ENCODE measurements at regions not wholly inside any gene's neighbourhood (a gene's known extent, or its start where the extent isn't known, plus 50 kb on each side); places are given as distances from the start of the nearest gene placed in this dataset.

DNA sequence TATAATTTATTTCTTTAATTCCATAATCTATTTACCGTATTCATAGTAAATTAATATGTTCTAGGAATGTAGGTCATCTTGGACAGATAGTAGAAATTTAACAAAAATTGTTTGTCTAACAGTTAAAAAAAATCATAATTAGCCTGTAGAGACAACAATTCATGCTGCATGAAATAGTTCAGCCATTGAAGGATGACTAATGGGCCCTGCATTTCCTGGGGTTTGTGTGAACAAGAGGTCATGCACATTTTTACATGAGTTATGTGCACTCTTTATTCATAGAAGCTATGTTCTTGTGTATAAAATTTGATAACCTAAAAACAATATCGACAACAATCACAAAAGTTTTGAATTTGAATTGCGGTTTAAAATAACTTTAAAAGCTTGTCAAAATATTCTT lies 1663.6 kb downstream of the SUCLG1 start:
- H3K4me3 ChIP-seq (ENCODE audit: low read depth, low read length), result no peak overlapping the region
- TF ChIP-seq, protein P1, sequence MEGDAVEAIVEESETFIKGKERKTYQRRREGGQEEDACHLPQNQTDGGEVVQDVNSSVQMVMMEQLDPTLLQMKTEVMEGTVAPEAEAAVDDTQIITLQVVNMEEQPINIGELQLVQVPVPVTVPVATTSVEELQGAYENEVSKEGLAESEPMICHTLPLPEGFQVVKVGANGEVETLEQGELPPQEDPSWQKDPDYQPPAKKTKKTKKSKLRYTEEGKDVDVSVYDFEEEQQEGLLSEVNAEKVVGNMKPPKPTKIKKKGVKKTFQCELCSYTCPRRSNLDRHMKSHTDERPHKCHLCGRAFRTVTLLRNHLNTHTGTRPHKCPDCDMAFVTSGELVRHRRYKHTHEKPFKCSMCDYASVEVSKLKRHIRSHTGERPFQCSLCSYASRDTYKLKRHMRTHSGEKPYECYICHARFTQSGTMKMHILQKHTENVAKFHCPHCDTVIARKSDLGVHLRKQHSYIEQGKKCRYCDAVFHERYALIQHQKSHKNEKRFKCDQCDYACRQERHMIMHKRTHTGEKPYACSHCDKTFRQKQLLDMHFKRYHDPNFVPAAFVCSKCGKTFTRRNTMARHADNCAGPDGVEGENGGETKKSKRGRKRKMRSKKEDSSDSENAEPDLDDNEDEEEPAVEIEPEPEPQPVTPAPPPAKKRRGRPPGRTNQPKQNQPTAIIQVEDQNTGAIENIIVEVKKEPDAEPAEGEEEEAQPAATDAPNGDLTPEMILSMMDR (IDR thresholded peaks at IDR 0.05; ENCODE audit: low read depth, low read length, missing control alignments), result no peak
- no peak for DNase-seq (ENCODE audit: low read depth)

DNA sequence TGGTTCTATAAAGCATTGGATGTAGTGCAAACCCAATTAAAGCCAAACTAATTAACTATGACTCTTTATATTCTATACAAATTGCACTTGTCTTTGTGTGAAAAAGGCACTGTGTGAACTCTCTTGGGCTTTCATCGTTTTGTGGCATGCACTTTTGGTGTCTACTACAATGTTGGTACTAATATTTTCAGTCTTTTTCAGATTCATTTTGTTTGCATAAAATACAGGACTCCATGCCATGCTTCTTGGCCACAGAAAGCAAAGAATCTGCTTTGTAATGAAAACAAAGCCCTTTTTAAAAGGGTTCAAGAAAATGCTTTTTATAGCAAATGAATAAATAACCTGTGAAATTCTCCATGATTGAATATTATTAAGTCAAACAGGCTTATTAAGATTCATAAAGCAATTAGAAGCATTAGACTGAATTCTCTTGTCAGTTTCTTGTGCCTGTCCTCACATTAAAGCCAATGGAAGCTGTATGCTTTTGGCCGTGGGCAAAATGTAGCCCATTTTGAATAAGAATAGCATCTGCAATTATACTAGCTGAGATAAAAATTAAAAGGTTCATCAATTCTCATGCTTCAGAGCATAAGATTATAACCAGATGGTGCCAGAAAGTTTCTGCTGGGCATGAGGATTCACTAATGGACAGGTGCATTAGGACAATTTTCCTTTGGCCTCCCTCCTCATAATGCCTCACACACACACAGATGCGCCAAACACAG lies 1665.2 kb downstream of the SUCLG1 start:
- H3K4me3 ChIP-seq (ENCODE audit: low read depth, low read length), result no peak overlapping the region
- no peak for DNase-seq (ENCODE audit: low read depth)
- TF ChIP-seq, protein P1 (IDR thresholded peaks at IDR 0.05; ENCODE audit: low read depth, low read length, missing control alignments), result no peak

DNA sequence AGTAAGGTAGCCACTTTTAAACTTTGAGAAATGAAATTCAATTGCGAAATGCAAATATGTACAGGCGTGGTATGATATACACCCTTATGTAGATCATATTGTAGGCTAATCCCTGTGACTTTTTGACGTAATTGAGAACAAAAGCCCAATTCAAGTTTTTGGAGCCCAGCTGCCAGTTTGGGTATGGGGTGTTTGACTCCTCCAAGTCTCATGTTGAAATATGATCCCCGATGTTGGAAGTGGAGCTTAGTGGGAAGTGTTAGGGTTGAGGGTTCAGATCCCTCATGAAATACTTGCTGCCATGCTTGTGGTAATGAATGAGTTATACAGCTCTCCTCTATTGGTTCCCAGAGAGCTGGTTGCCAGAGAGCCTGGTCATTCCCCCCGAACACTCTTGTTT lies 1666.8 kb downstream of the SUCLG1 start:
- TF ChIP-seq, protein P1 (IDR thresholded peaks at IDR 0.05; ENCODE audit: low read depth, low read length, missing control alignments), result no peak
- H3K4me3 ChIP-seq (ENCODE audit: low read depth, low read length), result no peak overlapping the region
- no peak for DNase-seq (ENCODE audit: low read depth)

DNA sequence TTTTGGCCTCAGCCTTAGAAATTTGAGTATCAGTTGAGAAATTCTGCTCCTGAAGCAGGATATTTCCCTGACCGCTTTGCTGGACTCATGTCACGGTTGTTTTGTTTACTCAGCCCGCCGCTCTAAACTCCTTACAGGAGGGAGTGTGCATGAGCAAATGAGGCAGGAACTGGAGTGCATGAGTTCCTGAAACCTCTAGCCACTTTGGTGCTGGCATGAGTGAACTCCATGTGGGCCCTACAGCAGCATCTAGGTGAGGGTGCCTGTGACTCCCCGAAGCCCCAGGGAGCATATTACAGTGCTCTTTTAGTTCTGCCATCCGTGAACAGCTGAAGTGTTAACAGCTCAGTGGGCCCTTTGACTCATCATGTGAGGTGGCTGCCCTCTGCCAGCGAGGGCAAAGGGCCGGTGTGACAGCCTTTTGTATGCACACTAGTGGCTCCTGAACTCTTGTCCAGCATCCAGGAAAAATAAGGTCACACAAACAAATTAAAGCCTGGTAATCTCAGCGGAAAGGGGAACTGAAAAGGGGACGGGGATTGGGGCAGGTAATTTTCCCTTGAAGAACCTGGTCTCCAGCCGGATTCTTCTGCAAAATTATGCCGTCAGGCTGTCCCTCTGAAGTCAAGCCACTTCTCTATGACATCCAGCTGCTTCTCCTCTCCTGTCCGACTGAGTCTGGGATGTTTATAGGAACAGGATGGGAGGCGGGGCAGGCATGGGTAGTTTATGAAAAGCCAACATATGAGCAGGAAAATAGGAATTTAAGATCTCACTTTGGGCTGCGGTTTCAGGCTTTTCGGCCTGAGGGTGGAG lies 1668.7 kb downstream of the SUCLG1 start:
- TF ChIP-seq, protein P1 (IDR thresholded peaks at IDR 0.05; ENCODE audit: low read depth, low read length, missing control alignments), result no peak
- no peak for DNase-seq (ENCODE audit: low read depth)

DNA sequence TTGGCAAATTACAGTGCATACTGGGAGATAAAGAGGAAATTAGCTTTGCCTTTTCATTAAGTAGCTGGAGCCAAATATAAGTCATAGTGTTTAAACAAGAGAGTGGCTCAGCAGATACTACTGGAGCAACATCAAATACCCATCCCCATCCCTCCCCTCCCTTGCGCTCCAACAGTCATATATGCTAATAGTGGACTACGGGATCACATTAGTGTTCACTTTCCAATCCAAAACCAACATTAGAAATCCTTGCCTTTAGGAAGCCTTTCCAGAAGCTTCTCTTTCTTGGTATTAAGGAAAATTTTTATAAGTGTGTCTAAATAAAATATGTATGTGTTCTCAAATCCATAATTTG lies 1669.3 kb downstream of the SUCLG1 start:
- no peak for DNase-seq (ENCODE audit: low read depth)
- TF ChIP-seq, protein P1 (IDR thresholded peaks at IDR 0.05; ENCODE audit: low read depth, low read length, missing control alignments), result no peak
- H3K4me3 ChIP-seq (ENCODE audit: low read depth, low read length), result no peak overlapping the region

More for the DNA sequence above, 1668.7 kb downstream of the SUCLG1 start:
- no peak overlapping the region for H3K4me3 ChIP-seq (ENCODE audit: low read depth, low read length)

DNA sequence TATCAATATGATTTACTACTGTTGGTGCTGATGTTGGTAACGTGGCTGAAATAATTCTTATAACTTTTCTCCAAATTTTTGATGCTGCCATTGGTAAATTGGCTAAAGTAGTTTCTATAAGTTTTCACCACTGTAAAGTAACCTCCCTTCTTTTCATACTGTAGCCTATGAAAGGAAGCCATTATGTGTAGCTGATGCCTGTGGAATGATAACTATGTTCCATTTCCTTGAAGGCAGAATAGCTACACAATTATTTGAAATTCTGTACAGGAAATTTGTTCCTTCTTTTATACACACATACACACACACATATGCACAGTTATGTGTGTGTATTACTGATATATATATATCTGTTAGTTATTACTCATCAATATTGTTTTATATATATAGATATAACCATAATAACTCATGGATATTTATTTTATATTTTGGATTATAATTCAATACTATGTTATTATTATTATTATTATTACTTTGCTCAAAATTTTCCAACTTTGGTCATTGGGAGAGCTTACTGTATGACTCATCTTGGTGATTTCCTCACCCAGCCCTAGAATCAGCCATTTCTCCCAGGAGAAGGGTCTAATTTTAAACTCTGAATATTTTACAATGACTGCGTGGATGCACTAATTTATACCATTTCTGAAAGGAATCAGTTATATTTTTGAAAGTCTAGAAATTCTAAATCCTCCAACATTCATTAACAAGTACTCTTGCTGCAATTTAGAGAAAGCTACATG lies 1677.7 kb downstream of the SUCLG1 start:
- no peak overlapping the region for H3K4me3 ChIP-seq (ENCODE audit: low read depth, low read length)
- no peak for DNase-seq (ENCODE audit: low read depth)
- TF ChIP-seq, protein P1 (IDR thresholded peaks at IDR 0.05; ENCODE audit: low read depth, low read length, missing control alignments), result no peak
